ENCODE measurements at regions not wholly inside any gene's neighbourhood (a gene's known extent, or its start where the extent isn't known, plus 50 kb on each side); places are given as distances from the start of the nearest gene placed in this dataset.

DNA sequence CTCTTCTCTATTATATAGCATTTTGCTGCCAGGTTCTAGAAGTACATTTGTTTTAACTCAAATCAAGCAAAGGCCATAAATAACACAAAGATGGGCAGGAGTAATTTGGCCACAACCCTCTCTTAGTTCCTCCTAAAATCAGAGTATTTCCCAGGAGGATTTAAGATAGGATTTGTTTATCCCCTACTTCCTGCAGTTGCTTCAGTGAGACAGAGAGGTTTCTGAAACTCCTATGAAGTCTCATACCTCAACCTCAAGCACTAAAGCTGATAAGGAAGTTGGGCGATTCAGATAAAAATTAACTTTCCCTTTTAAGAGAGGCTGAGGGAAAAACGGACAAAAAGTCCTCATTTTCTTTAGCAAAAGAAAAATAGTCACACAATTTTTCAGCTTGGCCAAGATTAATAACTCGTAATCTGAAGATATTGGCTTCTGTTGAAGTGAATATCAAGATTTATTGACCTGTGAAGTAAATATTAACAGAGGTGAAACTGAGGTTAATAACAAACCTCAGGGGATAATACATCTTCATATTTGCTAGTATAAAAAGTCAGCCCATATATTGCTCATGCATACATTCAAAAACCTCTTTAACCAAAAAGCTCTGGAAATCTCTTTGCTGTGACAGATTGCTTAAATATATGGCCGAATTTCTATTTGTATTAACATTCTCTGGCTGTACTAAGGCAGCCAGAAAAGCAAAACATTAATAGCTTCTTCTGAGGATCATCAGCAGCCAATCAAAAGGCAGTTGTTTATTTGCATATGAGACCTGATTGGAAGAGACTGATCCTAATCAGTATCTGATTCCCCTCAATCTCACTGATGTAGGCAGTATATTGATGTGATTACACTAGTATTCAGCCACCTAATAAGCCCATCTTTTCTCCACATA, 90.6 kb upstream of the GADL1 start:
- Histone ChIP-seq H3K4me3 (ENCODE audit: insufficient read depth, low read depth, low read length) (no peak overlapping the region), H3K23ac (ENCODE audit: low read depth, low read length) (no peak overlapping the region), H3K4me2 (ENCODE audit: low read depth, low read length) (no peak overlapping the region), H4K20me1 (ENCODE audit: insufficient read depth, low read length) (no peaks in the 10 kb centered on the region), H3K9ac (ENCODE audit: low read depth, low read length) (no peak overlapping the region), H2BK120ac (ENCODE audit: low read depth, low read length) (no peak overlapping the region), H3K56ac (ENCODE audit: extremely low read depth, insufficient read depth, low read length) (no peak overlapping the region), H3K18ac (ENCODE audit: low read depth, low read length) (no peak overlapping the region), H2BK15ac (ENCODE audit: low read depth, low read length) (no peak overlapping the region), H3K4me1 (ENCODE audit: control insufficient read depth, insufficient read depth, low read length) (no peaks in the 10 kb centered on the region), H3K14ac (replicated peaks; ENCODE audit: low read depth, low read length) (no peak overlapping the region), H2BK20ac (ENCODE audit: low read depth, low read length) (no peak overlapping the region), H2BK5ac (ENCODE audit: low read depth, low read length, poor library complexity, severe bottlenecking) (no peak overlapping the region), H3K36me3 (ENCODE audit: control insufficient read depth, insufficient read depth, low read length) (no peaks in the 10 kb centered on the region), H2AK5ac (ENCODE audit: low read depth, low read length) (no peak overlapping the region), H4K5ac (ENCODE audit: low read depth, low read length) (no peak overlapping the region), H3K79me1 (ENCODE audit: low read depth in 1 of 2, low read length in 2 of 2) (no peaks in the 10 kb centered on the region), H4K8ac (ENCODE audit: low read depth in 2 of 2, low read length in 2 of 2) (no peak overlapping the region), H3K27me3 (ENCODE audit: control insufficient read depth, insufficient read depth, low read length) (peaks cover 3% of the 10 kb centered on the region; the same call in 1 of the 2 replicates), H3K4ac (ENCODE audit: low read depth, low read length) (no peak overlapping the region), H4K91ac (ENCODE audit: insufficient read depth, low read depth, low read length) (no peak overlapping the region), H2AFZ (replicated peaks; ENCODE audit: low read length, poor library complexity) (no peak overlapping the region), H2AK9ac (replicated peaks; ENCODE audit: low read depth, low read length, poor library complexity) (no peak overlapping the region), H3K9me3 (ENCODE audit: control insufficient read depth, insufficient read depth, low read length) (no peaks in the 10 kb centered on the region), H3K27ac (ENCODE audit: insufficient read depth, low read length) (no peak overlapping the region), H3K9me1 (ENCODE audit: insufficient read depth, low read length) (no peaks in the 10 kb centered on the region)
- BruUV-seq (replicated peaks) = no TSS peak
- TF ChIP-seq BHLHE40 (IDR thresholded peaks at IDR 0.05; ENCODE audit: low read depth, low read length) (no peak), POLR2A (IDR thresholded peaks at IDR 0.05; ENCODE audit: low read depth, low read length) (no peak), MAFK (IDR thresholded peaks at IDR 0.05; ENCODE audit: low read depth, low read length) (no peak), CHD1 (IDR thresholded peaks at IDR 0.05; ENCODE audit: low read depth, low read length) (no peak), CTCF (conservative IDR thresholded peaks at IDR 0.05; ENCODE audit: low read depth, low read length) (no peak), RFX5 (IDR thresholded peaks at IDR 0.05; ENCODE audit: low read depth, low read length) (no peak)
- WGBS, 2 experiments (ENCODE audit: extremely low coverage in 2 of 2, insufficient read length in 1 of 2) = no CpG with 5 or more reads among the region's 4 CpGs
- in situ Hi-C loops (cut with MboI; ENCODE audit: low sequenced_read_pairs) = no loop called here
- DNase-seq = peak; percentile 13
- POLR2A ChIA-PET (ENCODE audit: unreplicated experiment) = no interaction called here
- CTCF ChIA-PET = no interaction called here
- ATAC-seq (ENCODE audit: low read depth) = no peak
- intact Hi-C loops (cut with micrococcal nuclease) = loop anchor here (10.0 kb wide), 1 partner anchor 60 kb away; no protein-coding TSS in a partner anchor
- dilution Hi-C loops (cut with HindIII; ENCODE audit: low sequenced_read_pairs, unreplicated experiment) = no loop called here

All from IMR-90 (cell line).